ENCODE measurements at regions not wholly inside any gene's neighbourhood (a gene's known extent, or its start where the extent isn't known, plus 50 kb on each side); places are given as distances from the start of the nearest gene placed in this dataset.
"Not testable (repeated sequence)": the region's sequence is repeated elsewhere in the genome, so short reads cannot be mapped to it uniquely, and the experiment has no call there.

DNA sequence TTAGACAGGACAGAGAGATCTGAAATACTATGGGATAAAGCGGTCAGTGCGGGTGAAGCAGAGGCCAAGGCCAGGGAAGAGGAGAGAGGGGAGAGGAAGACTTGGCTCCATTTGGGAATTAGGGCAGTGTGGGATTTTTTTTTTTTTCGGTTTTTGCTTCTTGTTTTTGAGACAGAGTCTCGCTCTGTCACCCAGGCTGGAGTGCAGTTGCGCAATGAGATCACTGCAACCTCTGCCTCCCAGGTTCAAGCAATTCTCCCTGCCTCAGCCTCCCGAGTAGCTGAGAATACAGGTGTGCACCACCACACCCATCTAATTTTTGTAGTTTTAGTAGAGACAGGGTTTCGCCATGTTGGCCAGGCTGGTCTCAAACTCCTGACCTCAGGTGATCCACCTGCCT lies 71.6 kb upstream of the FGFR2 start:
- TF ChIP-seq POLR2A (IDR thresholded peaks at IDR 0.05; ENCODE audit: low read depth, low read length); EZH2 (IDR thresholded peaks at IDR 0.05; ENCODE audit: borderline replicate concordance, low read depth, low read length, severe bottlenecking); POLR2AphosphoS5 (IDR thresholded peaks at IDR 0.05; ENCODE audit: insufficient read depth, low read depth, low read length); MYC (IDR thresholded peaks at IDR 0.05; ENCODE audit: low read depth, low read length): not testable (repeated sequence)
- TF ChIP-seq, protein P1, sequence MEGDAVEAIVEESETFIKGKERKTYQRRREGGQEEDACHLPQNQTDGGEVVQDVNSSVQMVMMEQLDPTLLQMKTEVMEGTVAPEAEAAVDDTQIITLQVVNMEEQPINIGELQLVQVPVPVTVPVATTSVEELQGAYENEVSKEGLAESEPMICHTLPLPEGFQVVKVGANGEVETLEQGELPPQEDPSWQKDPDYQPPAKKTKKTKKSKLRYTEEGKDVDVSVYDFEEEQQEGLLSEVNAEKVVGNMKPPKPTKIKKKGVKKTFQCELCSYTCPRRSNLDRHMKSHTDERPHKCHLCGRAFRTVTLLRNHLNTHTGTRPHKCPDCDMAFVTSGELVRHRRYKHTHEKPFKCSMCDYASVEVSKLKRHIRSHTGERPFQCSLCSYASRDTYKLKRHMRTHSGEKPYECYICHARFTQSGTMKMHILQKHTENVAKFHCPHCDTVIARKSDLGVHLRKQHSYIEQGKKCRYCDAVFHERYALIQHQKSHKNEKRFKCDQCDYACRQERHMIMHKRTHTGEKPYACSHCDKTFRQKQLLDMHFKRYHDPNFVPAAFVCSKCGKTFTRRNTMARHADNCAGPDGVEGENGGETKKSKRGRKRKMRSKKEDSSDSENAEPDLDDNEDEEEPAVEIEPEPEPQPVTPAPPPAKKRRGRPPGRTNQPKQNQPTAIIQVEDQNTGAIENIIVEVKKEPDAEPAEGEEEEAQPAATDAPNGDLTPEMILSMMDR (IDR thresholded peaks at IDR 0.05; ENCODE audit: extremely low read depth in 1 of 2, insufficient read depth in 1 of 2, low read depth in 1 of 2, low read length in 2 of 2) = not testable (repeated sequence)
